ENCODE measurements at regions not wholly inside any gene's neighbourhood (a gene's known extent, or its start where the extent isn't known, plus 50 kb on each side); places are given as distances from the start of the nearest gene placed in this dataset.

DNA sequence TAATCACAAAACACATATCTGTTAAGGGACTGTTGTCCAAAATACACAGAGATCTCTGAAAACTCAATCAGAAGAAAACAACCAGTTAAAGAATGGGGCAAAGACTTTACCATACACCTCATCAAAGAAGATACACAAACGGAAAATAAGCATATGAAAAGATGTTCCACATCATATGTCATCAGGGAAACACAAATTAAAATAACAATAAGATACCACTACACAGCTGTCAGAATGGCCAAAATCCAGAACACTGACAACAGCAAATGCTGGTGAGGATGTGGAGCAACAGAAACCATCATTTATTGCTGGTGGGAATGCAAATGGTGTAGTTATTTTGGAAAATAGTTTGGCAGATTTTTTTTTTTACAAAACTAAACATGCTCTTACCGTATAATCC lies 220.5 kb upstream of the FOXN3 start:
- DNase-seq (no peak), ATAC-seq (no peak)
- Histone ChIP-seq H3K4me1 (ENCODE audit: control insufficient read depth in 2 of 2, insufficient read depth in 2 of 2, low read length in 2 of 2) (peaks cover 13 to 45% of the 10 kb centered on the region in 2 donors), H3K36me3 (ENCODE audit: control insufficient read depth in 2 of 3, insufficient read depth in 3 of 3, low read length in 3 of 3) (no peaks in the 10 kb centered on the region), H3K27me3 (ENCODE audit: control insufficient read depth in 2 of 2, insufficient read depth in 2 of 2, low read length in 2 of 2) (no peaks in the 10 kb centered on the region), H3K4me3 (ENCODE audit: low read length) (no peak overlapping the region), H3K27ac (ENCODE audit: low read depth, low read length) (no peak overlapping the region), H3K9me3 (ENCODE audit: control insufficient read depth in 2 of 3, low read length in 3 of 3) (no peaks in the 10 kb centered on the region)
- Mint-ChIP-seq H3K4me1 (peaks cover 23 to 76% (median 59%) of the 10 kb centered on the region in 7 donors), H3K27me3 (no peaks in the 10 kb centered on the region), H3K27ac (peak overlapping the region in 5 of 9 donors; percentile 45 to 99 (median 90)), H3K4me3 (peak overlapping the region in 2 of 10 donors; percentile 7 to 64), H3K9me3 (peaks cover 0 to 10% (median 0%) of the 10 kb centered on the region in 11 donors), H3K36me3 (peaks cover 0 to 25% (median 0%) of the 10 kb centered on the region in 5 donors)
- intact Hi-C loops (cut with micrococcal nuclease) = loop anchor here in 1 of 2 donors (5.0 kb wide), 1 partner anchor 65 kb away; no protein-coding TSS in a partner anchor
- CTCF ChIA-PET = interaction anchor here (1.0 kb wide), 1 partner anchor 18 kb away, joined by 3 read pairs; no protein-coding TSS in a partner anchor
- POLR2A ChIA-PET = interaction anchor here (0.6 to 5.6 kb wide), 3 partner anchors 10 to 18 kb away, joined by 3 to 50 read pairs (median 3); no protein-coding TSS in a partner anchor

DNA sequence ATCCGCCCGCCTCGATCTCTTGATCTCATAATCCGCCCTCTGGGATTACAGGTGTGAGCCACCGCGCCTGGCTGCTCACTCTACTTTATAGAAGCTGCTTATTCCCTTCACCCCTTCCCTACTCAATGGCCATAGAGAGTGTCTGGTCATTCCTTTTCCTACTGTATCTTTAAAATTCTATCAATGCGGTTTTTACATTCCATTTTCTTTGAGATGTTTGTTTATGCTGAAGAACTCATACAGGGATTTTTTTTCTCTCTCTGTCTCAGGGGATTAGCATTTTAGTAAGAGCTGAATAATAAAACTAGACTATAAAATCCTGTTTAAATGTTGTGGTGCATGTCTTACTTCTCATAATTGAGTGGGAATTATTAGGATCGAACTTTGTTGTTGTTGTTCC lies 218.6 kb upstream of the FOXN3 start:
- no peaks in the 10 kb centered on the region for H3K27me3 Mint-ChIP-seq
- peaks cover 0 to 27% (median 0%) of the 10 kb centered on the region in 5 donors for H3K36me3 Mint-ChIP-seq
- no peaks in the 10 kb centered on the region for H3K36me3 ChIP-seq (ENCODE audit: control insufficient read depth in 2 of 3, insufficient read depth in 3 of 3, low read length in 3 of 3)
- ChIA-PET CTCF (no interaction called here), POLR2A (interaction anchor here (1.2 kb wide), 1 partner anchor 15 kb away, joined by 3 read pairs; no protein-coding TSS in a partner anchor)
- peaks cover 0 to 10% (median 0%) of the 10 kb centered on the region in 11 donors for H3K9me3 Mint-ChIP-seq
- H3K4me1 Mint-ChIP-seq = peaks cover 23 to 72% (median 52%) of the 10 kb centered on the region in 7 donors
- peaks cover 0 to 38% of the 10 kb centered on the region in 2 donors for H3K4me1 ChIP-seq (ENCODE audit: control insufficient read depth in 2 of 2, insufficient read depth in 2 of 2, low read length in 2 of 2)
- no peak overlapping the region for H3K4me3 Mint-ChIP-seq
- no peaks in the 10 kb centered on the region for H3K9me3 ChIP-seq (ENCODE audit: control insufficient read depth in 2 of 3, low read length in 3 of 3)
- no peak overlapping the region for H3K27ac ChIP-seq (ENCODE audit: low read depth, low read length)
- no peaks in the 10 kb centered on the region for H3K27me3 ChIP-seq (ENCODE audit: control insufficient read depth in 2 of 2, insufficient read depth in 2 of 2, low read length in 2 of 2)
- H3K27ac Mint-ChIP-seq = peak overlapping the region in 1 of 9 donors; percentile 29
- DNase-seq (no peak), ATAC-seq (no peak)
- no peak overlapping the region for H3K4me3 ChIP-seq (ENCODE audit: low read length)
- intact Hi-C loops (cut with micrococcal nuclease) = loop anchor here in 1 of 2 donors (5.0 kb wide), 1 partner anchor 67 kb away; no protein-coding TSS in a partner anchor

DNA sequence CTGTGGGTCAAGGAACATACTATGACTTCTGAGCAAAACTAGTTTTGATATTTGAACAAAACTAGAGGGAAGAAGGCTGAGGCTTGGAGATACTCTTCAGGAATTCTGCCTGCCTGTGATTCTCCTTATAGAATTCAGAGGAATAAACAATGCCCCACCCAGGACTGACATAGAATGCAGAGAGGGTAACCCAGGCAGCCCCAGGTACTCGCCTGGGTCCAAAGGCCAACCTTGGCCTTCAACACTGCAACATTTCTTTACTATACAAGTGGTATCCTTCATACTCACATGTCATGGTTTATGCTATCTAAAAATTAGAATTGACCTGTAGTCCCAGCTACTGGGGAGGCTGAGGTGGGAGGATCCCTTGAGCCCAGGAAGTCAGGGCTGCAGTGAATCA lies 217.0 kb upstream of the FOXN3 start:
- peaks cover 0 to 8% (median 0%) of the 10 kb centered on the region in 11 donors for H3K9me3 Mint-ChIP-seq
- CTCF ChIA-PET = no interaction called here
- Histone ChIP-seq H3K36me3 (ENCODE audit: control insufficient read depth in 2 of 3, insufficient read depth in 3 of 3, low read length in 3 of 3) (no peaks in the 10 kb centered on the region), H3K4me3 (ENCODE audit: low read length) (no peak overlapping the region), H3K4me1 (ENCODE audit: control insufficient read depth in 2 of 2, insufficient read depth in 2 of 2, low read length in 2 of 2) (peaks cover 7 to 36% of the 10 kb centered on the region in 2 donors), H3K27ac (ENCODE audit: low read depth, low read length) (no peak overlapping the region), H3K9me3 (ENCODE audit: control insufficient read depth in 2 of 3, low read length in 3 of 3) (no peaks in the 10 kb centered on the region), H3K27me3 (ENCODE audit: control insufficient read depth in 2 of 2, insufficient read depth in 2 of 2, low read length in 2 of 2) (no peaks in the 10 kb centered on the region)
- POLR2A ChIA-PET = interaction anchor here (0.6 to 0.9 kb wide), 2 partner anchors 11 to 25 kb away, joined by 3 read pairs; no protein-coding TSS in a partner anchor
- DNase-seq (no peak), ATAC-seq (no peak)
- H3K27ac Mint-ChIP-seq = no peak overlapping the region
- H3K4me3 Mint-ChIP-seq = no peak overlapping the region
- no peaks in the 10 kb centered on the region for H3K27me3 Mint-ChIP-seq
- intact Hi-C loops (cut with micrococcal nuclease) = no loop called here
- H3K36me3 Mint-ChIP-seq = peaks cover 0 to 28% (median 0%) of the 10 kb centered on the region in 5 donors
- H3K4me1 Mint-ChIP-seq = peaks cover 26 to 72% (median 52%) of the 10 kb centered on the region in 7 donors

DNA sequence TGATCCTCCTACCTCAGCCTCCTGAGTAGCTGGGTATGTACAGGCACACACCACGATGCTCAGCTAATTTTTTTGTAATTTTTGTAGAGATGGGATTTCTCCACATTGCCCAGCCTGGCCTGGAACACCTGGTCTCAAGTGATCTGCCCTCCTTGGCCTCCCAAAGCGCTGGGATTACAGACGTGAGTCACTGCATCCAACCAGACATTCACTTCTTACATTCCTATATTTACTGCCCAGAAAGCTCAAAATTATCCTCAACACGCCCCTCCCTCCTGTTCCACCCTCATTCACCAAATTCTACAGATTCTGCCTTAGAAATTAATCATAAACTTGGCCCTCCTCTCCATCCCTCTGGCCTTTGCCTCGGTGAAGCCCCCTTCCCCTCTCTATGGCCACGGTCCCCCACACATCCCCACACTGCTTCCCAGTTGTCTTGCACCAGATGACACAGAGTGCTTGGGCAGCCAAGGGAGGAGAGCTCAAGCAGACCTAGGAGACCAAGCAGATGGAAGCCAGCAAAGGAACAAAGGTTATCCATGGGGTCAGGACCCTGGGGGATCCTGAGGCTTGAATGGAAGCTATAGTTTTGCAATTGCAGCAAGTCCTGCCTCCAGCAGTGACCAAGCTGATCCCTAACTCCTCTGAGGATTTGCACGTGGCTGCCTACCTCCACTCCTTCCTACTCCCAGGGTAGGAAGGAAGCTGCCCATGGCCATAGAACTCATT lies 213.2 kb upstream of the FOXN3 start:
- peaks cover 0 to 41% (median 0%) of the 10 kb centered on the region in 5 donors for H3K36me3 Mint-ChIP-seq
- H3K4me1 Mint-ChIP-seq = peaks cover 24 to 67% (median 52%) of the 10 kb centered on the region in 7 donors
- ChIA-PET POLR2A (interaction anchor here (0.9 to 3.3 kb wide), 4 partner anchors 9 to 92 kb away, joined by 3 to 35 read pairs (median 14); no protein-coding TSS in a partner anchor), CTCF (interaction anchor here (0.6 to 1.7 kb wide), 3 partner anchors 11 to 66 kb away, joined by 3 to 5 read pairs (median 4); no protein-coding TSS in a partner anchor)
- no peak overlapping the region for H3K4me3 ChIP-seq (ENCODE audit: low read length)
- H3K27ac ChIP-seq (ENCODE audit: low read depth, low read length) = no peak overlapping the region
- peaks cover 18 to 22% of the 10 kb centered on the region in 2 donors for H3K4me1 ChIP-seq (ENCODE audit: control insufficient read depth in 2 of 2, insufficient read depth in 2 of 2, low read length in 2 of 2)
- no peak for DNase-seq
- no peaks in the 10 kb centered on the region for H3K9me3 ChIP-seq (ENCODE audit: control insufficient read depth in 2 of 3, low read length in 3 of 3)
- H3K9me3 Mint-ChIP-seq = peaks cover 0 to 30% (median 2%) of the 10 kb centered on the region in 11 donors
- peak overlapping the region in 8 of 9 donors; percentile 6 to 94 (median 84) for H3K27ac Mint-ChIP-seq
- H3K27me3 ChIP-seq (ENCODE audit: control insufficient read depth in 2 of 2, insufficient read depth in 2 of 2, low read length in 2 of 2) = no peaks in the 10 kb centered on the region
- ATAC-seq = no peak
- peak overlapping the region in 4 of 10 donors; percentile 27 to 69 (median 54) for H3K4me3 Mint-ChIP-seq
- intact Hi-C loops (cut with micrococcal nuclease) = no loop called here
- no peaks in the 10 kb centered on the region for H3K27me3 Mint-ChIP-seq
- no peaks in the 10 kb centered on the region for H3K36me3 ChIP-seq (ENCODE audit: control insufficient read depth in 2 of 3, insufficient read depth in 3 of 3, low read length in 3 of 3)

DNA sequence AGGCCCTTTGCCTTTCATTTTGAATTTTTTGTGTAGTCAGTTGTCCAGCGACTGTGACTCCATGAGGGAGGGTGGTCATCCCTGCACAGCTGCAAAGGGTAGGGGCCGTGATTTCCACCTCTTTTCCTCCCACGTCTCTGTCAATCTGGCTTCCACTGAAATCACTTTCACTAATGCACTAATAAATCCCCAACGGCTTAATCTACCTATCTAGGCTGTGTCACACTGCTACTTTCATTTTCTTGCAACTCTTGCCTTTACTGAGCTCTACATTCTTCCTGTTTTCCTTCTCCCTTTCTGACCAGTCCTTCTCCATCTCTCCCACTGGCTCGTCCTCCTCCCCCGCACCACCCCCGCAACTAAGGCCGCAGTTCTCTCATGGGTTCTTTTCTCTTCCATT lies 212.3 kb upstream of the FOXN3 start:
- H3K27ac Mint-ChIP-seq = peak overlapping the region; percentile 45 to 87 (median 79)
- peaks cover 18 to 22% of the 10 kb centered on the region in 2 donors for H3K4me1 ChIP-seq (ENCODE audit: control insufficient read depth in 2 of 2, insufficient read depth in 2 of 2, low read length in 2 of 2)
- no peak overlapping the region for H3K4me3 ChIP-seq (ENCODE audit: low read length)
- H3K4me1 Mint-ChIP-seq = peaks cover 24 to 67% (median 52%) of the 10 kb centered on the region in 7 donors
- intact Hi-C loops (cut with micrococcal nuclease) = no loop called here
- H3K36me3 Mint-ChIP-seq = peaks cover 0 to 41% (median 0%) of the 10 kb centered on the region in 5 donors
- DNase-seq (no peak), ATAC-seq (no peak)
- no peaks in the 10 kb centered on the region for H3K36me3 ChIP-seq (ENCODE audit: control insufficient read depth in 2 of 3, insufficient read depth in 3 of 3, low read length in 3 of 3)
- H3K27me3 ChIP-seq (ENCODE audit: control insufficient read depth in 2 of 2, insufficient read depth in 2 of 2, low read length in 2 of 2) = no peaks in the 10 kb centered on the region
- no peaks in the 10 kb centered on the region for H3K27me3 Mint-ChIP-seq
- peak overlapping the region in 6 of 10 donors; percentile 26 to 69 (median 38) for H3K4me3 Mint-ChIP-seq
- CTCF ChIA-PET = interaction anchor here (1.0 kb wide), 1 partner anchor 67 kb away, joined by 3 read pairs; no protein-coding TSS in a partner anchor
- POLR2A ChIA-PET = interaction anchor here (0.6 to 3.3 kb wide), 4 partner anchors 9 to 52 kb away, joined by 3 to 35 read pairs (median 14); no protein-coding TSS in a partner anchor
- H3K27ac ChIP-seq (ENCODE audit: low read depth, low read length) = no peak overlapping the region
- H3K9me3 ChIP-seq (ENCODE audit: control insufficient read depth in 2 of 3, low read length in 3 of 3) = no peaks in the 10 kb centered on the region
- H3K9me3 Mint-ChIP-seq = peaks cover 0 to 30% (median 2%) of the 10 kb centered on the region in 11 donors

DNA sequence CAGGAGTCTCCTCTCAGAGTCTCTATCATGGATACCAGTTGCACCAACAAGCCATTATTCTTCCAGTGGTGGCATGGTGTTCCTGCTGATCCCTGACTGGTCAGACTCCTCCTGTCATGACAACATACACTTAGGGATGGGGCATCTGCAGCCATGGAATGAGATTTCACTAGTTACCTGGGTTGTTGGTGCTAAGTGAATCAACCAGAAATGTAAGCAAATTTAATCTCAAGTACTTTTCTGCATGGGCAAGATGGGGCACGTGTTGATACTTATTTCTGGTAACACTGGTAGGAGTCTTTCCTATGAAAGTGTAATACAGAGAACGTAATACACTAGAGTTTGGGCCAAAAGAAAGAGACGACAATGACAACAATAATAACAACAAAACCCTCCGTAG lies 211.5 kb upstream of the FOXN3 start:
- Mint-ChIP-seq H3K36me3 (peaks cover 0 to 41% (median 0%) of the 10 kb centered on the region in 5 donors), H3K27ac (peak overlapping the region in 4 of 9 donors; percentile 21 to 87 (median 42)), H3K9me3 (peaks cover 0 to 30% (median 2%) of the 10 kb centered on the region in 11 donors), H3K4me3 (no peak overlapping the region), H3K27me3 (no peaks in the 10 kb centered on the region), H3K4me1 (peaks cover 24 to 67% (median 51%) of the 10 kb centered on the region in 7 donors)
- no peak overlapping the region for H3K4me3 ChIP-seq (ENCODE audit: low read length)
- DNase-seq (no peak), ATAC-seq (no peak)
- no peaks in the 10 kb centered on the region for H3K27me3 ChIP-seq (ENCODE audit: control insufficient read depth in 2 of 2, insufficient read depth in 2 of 2, low read length in 2 of 2)
- intact Hi-C loops (cut with micrococcal nuclease) = no loop called here
- no peak overlapping the region for H3K27ac ChIP-seq (ENCODE audit: low read depth, low read length)
- CTCF ChIA-PET = no interaction called here
- POLR2A ChIA-PET = interaction anchor here (1.2 to 2.0 kb wide), 2 partner anchors 10 to 93 kb away, joined by 3 to 6 read pairs; no protein-coding TSS in a partner anchor
- H3K36me3 ChIP-seq (ENCODE audit: control insufficient read depth in 2 of 3, insufficient read depth in 3 of 3, low read length in 3 of 3) = no peaks in the 10 kb centered on the region
- H3K9me3 ChIP-seq (ENCODE audit: control insufficient read depth in 2 of 3, low read length in 3 of 3) = no peaks in the 10 kb centered on the region
- peaks cover 18 to 22% of the 10 kb centered on the region in 2 donors for H3K4me1 ChIP-seq (ENCODE audit: control insufficient read depth in 2 of 2, insufficient read depth in 2 of 2, low read length in 2 of 2)

All from naive thymus-derived CD4-positive, alpha-beta T cell (primary cell).